Muscle of leg (tissue), 3 donors: ENCODE measurements at regions not wholly inside any gene's neighbourhood (a gene's known extent, or its start where the extent isn't known, plus 50 kb on each side); places are given as distances from the start of the nearest gene placed in this dataset.

Experiments used
- DNase-seq: peaks from one replicate; pipeline ENCODE4 v3.0.0; 2013
- H3K27ac ChIP-seq: one replicate; pipeline ENCODE4 v1.5.1; 2013; ENCODE audit warnings: mild to moderate bottlenecking, low read length, control low read depth
- H3K27me3 ChIP-seq: one replicate; pipeline ENCODE4 v1.6.1; 2013; ENCODE audit warnings: low read length; ENCODE audit not compliant: control insufficient read depth, insufficient read depth
- H3K36me3 ChIP-seq: one replicate; pipeline ENCODE4 v1.6.1; 2013; ENCODE audit warnings: low read length; ENCODE audit not compliant: control insufficient read depth, insufficient read depth
- H3K4me1 ChIP-seq: one replicate; pipeline ENCODE4 v1.6.1; 2013; ENCODE audit warnings: low read length; ENCODE audit not compliant: control insufficient read depth, insufficient read depth
- H3K4me3 ChIP-seq: one replicate; pipeline ENCODE4 v1.5.1; 2013; ENCODE audit warnings: low read length, control low read depth
- H3K9me3 ChIP-seq: replicated peaks from 2 replicates; pipeline ENCODE4 v1.6.1; 2013; ENCODE audit warnings: low read depth, low read length; ENCODE audit not compliant: control insufficient read depth
- WGBS: methylation state at CpG from one replicate; pipeline ENCODE4 v1.1.5; 2013; ENCODE audit warnings: missing lambda C conversion rate; ENCODE audit not compliant: insufficient coverage; 5-methylcytosine and 5-hydroxymethylcytosine counted together

GRCh38 chr6:21441386-21441785 is 152.2 kb upstream of the SOX4 start:
- WGBS: 83% methylated on average over 1 of the region's 6 CpGs
- no peak overlapping the region for H3K4me3 ChIP-seq
- no peak overlapping the region for H3K27ac ChIP-seq
- H3K9me3 ChIP-seq: no peaks in the 10 kb centered on the region
- peaks cover 2% of the 10 kb centered on the region for H3K4me1 ChIP-seq
- H3K36me3 ChIP-seq: no peaks in the 10 kb centered on the region
- no peak for DNase-seq
- no peaks in the 10 kb centered on the region for H3K27me3 ChIP-seq

- no peaks in the 10 kb centered on the region for H3K9me3 ChIP-seq
- no CpG with 5 or more reads among the region's 1 CpG for WGBS
- H3K27me3 ChIP-seq: no peaks in the 10 kb centered on the region
- DNase-seq: no peak
- no peaks in the 10 kb centered on the region for H3K4me1 ChIP-seq
- H3K4me3 ChIP-seq: no peak overlapping the region
- no peaks in the 10 kb centered on the region for H3K36me3 ChIP-seq
- no peak overlapping the region for H3K27ac ChIP-seq
These were observed 150.7 kb upstream of the SOX4 start for GRCh38 chr6:21442874-21443273.

- Histone ChIP-seq H3K27me3 (no peaks in the 10 kb centered on the region), H3K9me3 (no peaks in the 10 kb centered on the region), H3K4me1 (no peaks in the 10 kb centered on the region), H3K36me3 (no peaks in the 10 kb centered on the region), H3K27ac (no peak overlapping the region), H3K4me3 (no peak overlapping the region)
- WGBS: 75% methylated on average over 4 of the region's 10 CpGs
- DNase-seq: no peak
These were observed 148.8 kb upstream of the SOX4 start for GRCh38 chr6:21444711-21445260.

- 75% methylated on average over 4 of the region's 5 CpGs for WGBS
- Histone ChIP-seq H3K27me3 (no peaks in the 10 kb centered on the region), H3K36me3 (no peaks in the 10 kb centered on the region), H3K27ac (no peak overlapping the region), H3K4me3 (no peak overlapping the region), H3K9me3 (no peaks in the 10 kb centered on the region), H3K4me1 (no peaks in the 10 kb centered on the region)
- DNase-seq: no peak
These were observed 145.6 kb upstream of the SOX4 start for GRCh38 chr6:21447987-21448386.

- H3K27me3 ChIP-seq: no peaks in the 10 kb centered on the region
- H3K4me3 ChIP-seq: no peak overlapping the region
- H3K27ac ChIP-seq: no peak overlapping the region
- DNase-seq: no peak
- no CpG with 5 or more reads among the region's 1 CpG for WGBS
- no peaks in the 10 kb centered on the region for H3K4me1 ChIP-seq
- no peaks in the 10 kb centered on the region for H3K36me3 ChIP-seq
- no peaks in the 10 kb centered on the region for H3K9me3 ChIP-seq
These were observed 145.0 kb upstream of the SOX4 start for GRCh38 chr6:21448485-21449109.

GRCh38 chr6:21450149-21450548 is 143.4 kb upstream of the SOX4 start:
- Histone ChIP-seq H3K4me3 (no peak overlapping the region), H3K27ac (no peak overlapping the region), H3K4me1 (peaks cover 2% of the 10 kb centered on the region), H3K27me3 (no peaks in the 10 kb centered on the region), H3K9me3 (no peaks in the 10 kb centered on the region), H3K36me3 (no peaks in the 10 kb centered on the region)
- no peak for DNase-seq
- WGBS: no CpG with 5 or more reads among the region's 4 CpGs

- H3K27me3 ChIP-seq: no peaks in the 10 kb centered on the region
- H3K4me3 ChIP-seq: no peak overlapping the region
- 86% methylated on average over 1 of the region's 3 CpGs for WGBS
- no peak for DNase-seq
- peaks cover 2% of the 10 kb centered on the region for H3K4me1 ChIP-seq
- H3K36me3 ChIP-seq: no peaks in the 10 kb centered on the region
- no peaks in the 10 kb centered on the region for H3K9me3 ChIP-seq
- H3K27ac ChIP-seq: no peak overlapping the region
These were observed 142.9 kb upstream of the SOX4 start for GRCh38 chr6:21450628-21451027.

- no peak overlapping the region for H3K27ac ChIP-seq
- 64% methylated on average over 1 of the region's 3 CpGs for WGBS
- no peaks in the 10 kb centered on the region for H3K9me3 ChIP-seq
- H3K36me3 ChIP-seq: no peaks in the 10 kb centered on the region
- DNase-seq: no peak
- H3K4me3 ChIP-seq: no peak overlapping the region
- no peaks in the 10 kb centered on the region for H3K27me3 ChIP-seq
- H3K4me1 ChIP-seq: peaks cover 2% of the 10 kb centered on the region
These were observed 142.0 kb upstream of the SOX4 start for GRCh38 chr6:21451546-21452013.

GRCh38 chr6:21454262-21454661 is 139.3 kb upstream of the SOX4 start:
- Histone ChIP-seq H3K36me3 (no peaks in the 10 kb centered on the region), H3K9me3 (no peaks in the 10 kb centered on the region), H3K27ac (no peak overlapping the region), H3K4me3 (no peak overlapping the region), H3K27me3 (no peaks in the 10 kb centered on the region), H3K4me1 (peaks cover 2% of the 10 kb centered on the region)
- no CpG with 5 or more reads among the region's 2 CpGs for WGBS
- no peak for DNase-seq

GRCh38 chr6:21455071-21455470 is 138.5 kb upstream of the SOX4 start:
- WGBS: 49% methylated on average over 2 of the region's 6 CpGs
- DNase-seq: peak; percentile 32
- Histone ChIP-seq H3K27me3 (no peaks in the 10 kb centered on the region), H3K27ac (no peak overlapping the region), H3K4me1 (peaks cover 2% of the 10 kb centered on the region), H3K4me3 (no peak overlapping the region), H3K36me3 (no peaks in the 10 kb centered on the region), H3K9me3 (no peaks in the 10 kb centered on the region)

GRCh38 chr6:21457647-21458046 is 135.9 kb upstream of the SOX4 start:
- Histone ChIP-seq H3K27me3 (no peaks in the 10 kb centered on the region), H3K4me3 (no peak overlapping the region), H3K9me3 (no peaks in the 10 kb centered on the region), H3K4me1 (peaks cover 2% of the 10 kb centered on the region), H3K36me3 (no peaks in the 10 kb centered on the region), H3K27ac (no peak overlapping the region)
- DNase-seq: no peak
- WGBS: 88% methylated on average over 10 of the region's 10 CpGs
